NOMO-1 treated with DMSO at 0.1 percent for 48 hours (cell line): ENCODE measurements at regions not wholly inside any gene's neighbourhood (a gene's known extent, or its start where the extent isn't known, plus 50 kb on each side); places are given as distances from the start of the nearest gene placed in this dataset.

Source experiments
- DNase-seq: peaks from one replicate; lab custom pipeline; 2025; ENCODE audit not compliant: unreplicated experiment; lab: John Stamatoyannopoulos, UW

GRCh38 chr2:67219651-67220050 lies 177.5 kb upstream of the ETAA1 start:
- no peak for DNase-seq

- no peak for DNase-seq
These were observed 175.9 kb upstream of the ETAA1 start for GRCh38 chr2:67221266-67221665.

GRCh38 chr2:67225287-67225973 lies 171.7 kb upstream of the ETAA1 start:
- no peak for DNase-seq

DNA sequence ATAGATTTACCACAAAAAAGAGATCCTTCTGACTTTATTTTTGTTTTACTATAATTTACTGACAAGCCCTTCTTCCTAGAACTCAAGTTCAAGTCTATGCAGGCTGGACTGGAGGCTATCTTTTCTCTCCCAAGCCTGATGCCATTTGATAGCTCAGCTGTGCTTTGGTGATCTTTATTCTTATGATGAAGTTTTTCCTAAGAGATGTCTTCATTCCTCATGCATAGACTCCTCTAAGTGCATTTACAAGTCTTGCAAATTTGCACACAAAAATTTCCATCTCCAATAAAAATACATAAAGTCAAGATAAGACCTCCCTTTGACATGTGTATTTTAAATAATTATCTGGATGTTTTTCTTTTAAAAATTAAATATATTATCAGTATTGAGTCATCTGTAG lies 167.4 kb upstream of the ETAA1 start:
- no peak for DNase-seq

DNA sequence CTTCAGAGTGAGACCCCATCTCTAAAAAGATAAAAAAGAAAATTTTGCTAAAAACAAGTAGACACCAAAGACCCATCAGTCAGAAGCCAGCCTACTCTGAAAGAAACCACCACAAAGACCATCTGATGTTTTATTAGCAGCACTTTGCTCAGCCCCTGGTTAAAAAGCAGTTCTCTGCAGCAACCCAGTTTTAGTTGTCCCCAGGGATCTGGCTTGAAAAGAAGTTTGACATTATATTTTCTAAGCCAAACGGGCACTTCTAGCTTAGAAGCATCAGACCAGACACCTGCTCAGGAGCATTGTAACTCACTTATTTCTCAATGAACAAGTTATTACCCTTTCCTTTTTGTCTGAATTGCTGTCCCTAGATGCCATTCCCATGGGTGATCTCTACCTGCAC lies 164.2 kb upstream of the ETAA1 start:
- no peak for DNase-seq

DNA sequence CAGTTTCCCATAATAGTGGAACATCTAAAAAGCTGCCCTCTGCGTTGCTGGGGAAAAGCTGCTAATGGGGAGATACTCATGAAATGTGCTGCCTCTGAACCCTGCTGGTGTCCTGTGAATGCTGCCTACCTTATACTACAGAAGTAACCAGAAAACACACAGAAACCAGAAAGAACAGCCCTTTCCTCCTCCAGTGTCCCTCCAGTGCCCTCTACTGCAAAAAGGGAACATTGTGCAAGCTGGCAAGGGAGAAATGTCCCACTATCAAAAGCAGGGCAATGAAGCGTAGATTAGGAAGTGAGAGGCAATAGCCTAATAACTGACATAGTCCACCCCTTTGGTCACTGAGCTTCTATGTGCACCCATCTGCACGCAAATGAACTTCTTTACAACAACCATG lies 162.7 kb upstream of the ETAA1 start:
- peak; percentile 19 for DNase-seq

DNA sequence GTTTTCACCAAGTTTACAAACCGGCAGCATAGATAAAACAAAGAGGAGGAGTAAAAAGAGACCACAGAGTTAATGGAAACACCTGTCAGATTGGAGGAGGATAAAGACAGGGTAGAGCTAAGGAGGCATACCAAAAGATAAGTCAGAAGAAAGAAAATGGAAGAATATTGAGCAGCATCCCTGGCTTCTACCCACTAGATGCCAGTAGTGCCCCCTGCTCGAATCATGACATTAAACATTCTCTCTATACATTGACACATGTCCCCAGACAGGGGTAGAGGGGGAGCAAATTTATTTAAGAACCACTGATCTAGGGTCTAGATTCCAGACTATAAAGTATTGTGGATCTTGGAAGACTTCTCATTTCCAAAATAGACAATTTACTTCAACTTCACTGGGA lies 159.8 kb upstream of the ETAA1 start:
- no peak for DNase-seq

- DNase-seq = no peak
These were observed 156.6 kb upstream of the ETAA1 start for GRCh38 chr2:67240507-67240906.

- no peak for DNase-seq
These were observed 155.7 kb upstream of the ETAA1 start for GRCh38 chr2:67241453-67241852.

DNA sequence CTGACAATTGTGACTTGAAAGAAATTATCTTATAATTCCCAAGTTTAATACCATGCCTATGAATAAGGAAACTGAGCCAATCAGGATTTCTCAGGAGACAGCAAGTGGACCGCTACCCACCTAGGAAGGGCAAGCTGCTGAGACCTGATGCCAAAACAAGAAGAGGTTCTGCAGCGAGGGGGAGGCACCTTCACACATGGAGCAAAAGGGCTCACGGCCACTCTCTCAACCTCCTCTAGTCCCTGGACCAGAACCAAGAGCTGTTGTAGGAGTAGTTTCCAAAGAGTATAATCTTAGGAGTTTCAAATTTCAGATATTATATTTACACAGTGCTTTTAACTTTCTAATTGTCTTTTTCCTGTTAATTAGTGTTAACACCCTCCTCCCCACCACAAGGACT lies 154.7 kb upstream of the ETAA1 start:
- no peak for DNase-seq

DNA sequence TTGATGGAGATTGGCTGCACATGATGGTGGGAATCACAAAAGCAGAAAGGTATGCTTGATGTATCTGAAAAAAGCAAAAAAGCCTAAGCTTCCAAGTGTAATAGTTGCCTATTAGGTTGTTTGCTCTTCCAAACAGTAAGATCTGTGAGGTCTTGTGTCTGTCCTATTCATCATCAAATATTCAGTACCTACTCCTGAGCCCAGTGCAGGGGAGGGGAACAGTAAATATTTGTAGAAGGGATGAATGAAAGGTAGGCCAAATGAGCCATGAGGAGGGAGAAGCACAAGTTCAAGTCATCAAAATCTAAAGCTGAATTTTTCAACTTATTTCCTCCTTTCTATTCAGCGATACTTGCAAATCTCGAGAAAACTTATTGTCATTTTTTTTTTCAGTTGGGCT lies 153.2 kb upstream of the ETAA1 start:
- no peak for DNase-seq

DNA sequence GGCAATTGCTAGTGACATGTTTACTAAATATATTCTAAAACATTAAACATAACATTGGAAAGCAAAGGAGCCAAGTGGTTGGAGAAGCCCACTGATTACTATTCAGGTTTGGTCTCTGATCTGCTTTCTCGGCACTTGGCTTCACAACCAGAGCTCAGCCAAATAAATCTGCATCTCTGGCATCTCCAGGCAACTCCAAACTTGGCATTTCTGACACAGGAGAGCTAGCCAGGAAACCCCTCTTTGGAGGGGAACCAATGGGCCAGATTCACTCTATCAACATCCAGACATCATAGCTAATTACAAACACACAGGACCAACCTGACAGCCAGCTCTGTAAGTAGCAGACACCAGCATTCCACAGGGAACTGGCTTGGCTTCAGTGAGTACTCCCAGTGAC lies 150.3 kb upstream of the ETAA1 start:
- no peak for DNase-seq

DNA sequence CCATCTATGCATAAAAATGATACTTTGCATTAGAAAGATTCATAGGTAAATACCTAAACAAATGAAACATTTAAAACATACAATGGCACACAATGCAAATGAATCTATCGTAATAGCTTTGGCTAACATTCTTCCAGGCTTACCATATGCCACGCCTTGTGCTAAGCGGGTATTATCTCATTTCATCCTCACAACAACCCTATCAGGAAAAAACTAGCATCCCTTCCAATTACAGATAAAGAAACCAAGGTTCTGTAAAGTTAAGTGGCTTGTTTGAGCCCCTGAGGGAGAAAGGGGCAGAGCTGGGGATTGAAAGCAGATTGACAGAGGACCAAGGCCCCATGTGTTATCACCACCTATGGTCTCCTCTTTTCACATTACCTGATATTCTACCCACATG lies 145.4 kb upstream of the ETAA1 start:
- no peak for DNase-seq

GRCh38 chr2:67255933-67256615 lies 141.1 kb upstream of the ETAA1 start:
- no peak for DNase-seq

GRCh38 chr2:67256892-67257291 lies 140.2 kb upstream of the ETAA1 start:
- DNase-seq = no peak

- no peak for DNase-seq
These were observed 139.0 kb upstream of the ETAA1 start for GRCh38 chr2:67258122-67258521.

- no peak for DNase-seq
These were observed 138.3 kb upstream of the ETAA1 start for GRCh38 chr2:67258831-67259230.

GRCh38 chr2:67259556-67260342 lies 137.4 kb upstream of the ETAA1 start:
- no peak for DNase-seq

- no peak for DNase-seq
These were observed 136.5 kb upstream of the ETAA1 start for GRCh38 chr2:67260343-67261277.

GRCh38 chr2:67267241-67267640 lies 129.9 kb upstream of the ETAA1 start:
- no peak for DNase-seq

DNA sequence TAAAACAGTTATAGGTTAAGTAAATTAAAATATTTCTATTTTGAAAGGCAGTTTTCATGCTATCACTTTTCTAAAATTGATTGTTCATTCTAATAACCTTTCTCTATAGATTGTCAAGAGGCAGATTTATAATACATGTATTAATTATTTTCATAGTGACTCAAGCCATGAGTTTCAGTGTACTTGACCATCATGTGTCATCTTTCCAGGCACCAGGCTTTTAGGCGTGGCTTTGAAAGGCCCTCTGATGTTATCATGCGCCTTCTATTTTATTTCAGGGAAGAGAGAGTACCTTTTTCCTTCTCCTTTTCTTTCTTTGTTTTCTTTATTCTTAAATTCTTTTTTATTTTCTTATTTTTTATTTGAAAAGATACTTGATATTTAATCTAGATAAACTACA lies 128.3 kb upstream of the ETAA1 start:
- no peak for DNase-seq
